Activated naive CD4-positive, alpha-beta T cell treated with anti-CD3 and anti-CD28 coated beads, Interleukin-2, amount 10 ng/mL, durations not matched to agents 7 days and 5 days (primary cell): ENCODE measurements at regions not wholly inside any gene's neighbourhood (a gene's known extent, or its start where the extent isn't known, plus 50 kb on each side); places are given as distances from the start of the nearest gene placed in this dataset.

Source experiments
- CTCF ChIA-PET: fragments of 350-600 bp; sonication (Branson Sonifier 250); formaldehyde crosslinking; loops from one replicate; lab custom pipeline; 2021; ENCODE audit warnings: antibody characterized with exemption; lab: Charles Lee
- DNase-seq: peaks from one replicate; pipeline ENCODE4 v3.0.0-alpha.2; 2020
- H3K27ac Mint-ChIP-seq: one replicate; pipeline ENCODE4 v1.8.0; 2021; ENCODE audit warnings: mild to moderate bottlenecking, moderate library complexity, mixed read lengths
- H3K27me3 Mint-ChIP-seq: one replicate; pipeline ENCODE4 v1.8.0; 2021; ENCODE audit warnings: mild to moderate bottlenecking, mixed read lengths
- H3K36me3 Mint-ChIP-seq: one replicate; pipeline ENCODE4 v1.8.0; 2021; ENCODE audit warnings: mixed read lengths
- H3K4me1 Mint-ChIP-seq: one replicate; pipeline ENCODE4 v1.8.0; 2021; ENCODE audit warnings: mixed read lengths
- H3K4me3 Mint-ChIP-seq: one replicate; pipeline ENCODE4 v1.8.0; 2021; ENCODE audit warnings: mild to moderate bottlenecking, moderate library complexity, mixed read lengths
- H3K9me3 Mint-ChIP-seq: one replicate; pipeline ENCODE4 v1.8.0; 2021; ENCODE audit warnings: mixed read lengths

DNA sequence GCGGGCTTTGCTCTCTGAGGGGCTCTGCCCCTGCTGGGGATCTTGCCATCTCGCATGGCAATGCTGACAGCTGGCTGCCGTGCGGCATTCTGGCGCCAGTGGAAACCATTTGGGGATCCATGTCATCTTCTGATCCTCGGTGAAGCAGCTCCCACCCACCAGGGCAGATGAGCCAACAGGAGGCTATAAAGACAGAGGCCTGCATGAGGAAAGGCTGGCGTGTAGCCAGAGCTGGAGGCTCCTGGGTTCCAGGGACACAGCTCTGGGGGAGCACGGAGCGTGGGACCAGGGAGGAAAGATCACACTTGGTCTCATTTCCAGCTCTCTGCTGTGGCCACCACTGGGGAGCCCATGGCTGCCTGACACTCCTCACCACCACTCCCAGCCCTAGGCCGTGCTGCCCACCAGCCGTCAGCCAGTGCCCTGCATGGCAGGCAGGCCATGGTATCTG lies 145.8 kb downstream of the ZFP36L2 start:
- Mint-ChIP-seq H3K4me3 (no peak overlapping the region), H3K27ac (no peak overlapping the region)
- CTCF ChIA-PET = no interaction called here

DNA sequence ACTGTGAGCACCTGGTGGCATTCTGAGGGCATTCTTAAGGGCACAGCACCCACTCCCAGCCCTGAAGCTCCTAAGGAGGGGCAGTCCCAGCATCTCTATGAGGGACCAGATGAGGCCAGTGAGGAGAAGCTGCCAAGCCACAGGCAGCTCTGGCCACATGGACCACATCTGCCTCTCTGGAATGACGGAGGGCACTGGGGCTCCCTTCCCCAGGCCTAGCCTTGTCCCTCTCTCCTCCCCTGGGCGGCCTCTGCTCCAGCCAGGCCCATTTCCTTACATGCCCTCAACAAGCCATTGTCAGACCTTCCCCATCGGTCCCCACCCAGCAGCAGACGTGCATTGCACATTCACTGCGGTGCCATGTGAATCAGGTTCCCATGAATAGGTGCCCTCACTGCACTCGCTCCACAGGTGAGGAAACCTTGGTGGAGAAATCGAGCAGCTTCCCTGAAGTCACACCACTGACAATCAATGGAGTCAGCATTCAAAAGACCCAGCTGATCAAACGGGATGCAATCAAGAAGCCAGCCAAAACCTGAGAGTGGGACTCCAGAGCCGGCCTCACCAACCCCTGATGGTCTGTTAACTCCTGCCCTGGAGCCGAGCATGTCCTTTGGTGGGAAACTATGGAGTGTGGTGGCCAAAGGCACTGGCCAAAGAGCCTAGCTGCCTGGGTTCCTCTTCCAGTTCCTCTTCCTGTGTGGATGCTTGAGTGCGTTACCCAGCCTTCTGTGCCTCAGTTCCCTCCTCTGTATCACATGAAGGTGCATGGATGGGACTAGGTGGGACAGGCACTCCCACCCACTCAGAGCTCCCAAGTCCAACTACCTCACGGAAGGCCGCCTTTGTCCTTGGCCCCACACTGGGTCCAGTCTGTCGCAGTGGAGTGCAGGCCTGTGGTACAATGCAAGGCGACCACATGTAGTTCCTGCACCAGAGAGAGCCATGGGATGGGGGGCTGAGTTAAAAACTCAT lies 147.3 kb downstream of the ZFP36L2 start:
- H3K36me3 Mint-ChIP-seq = no peaks in the 10 kb centered on the region
- no peak overlapping the region for H3K27ac Mint-ChIP-seq
- peaks cover 8% of the 10 kb centered on the region for H3K4me1 Mint-ChIP-seq
- CTCF ChIA-PET = no interaction called here
- no peaks in the 10 kb centered on the region for H3K9me3 Mint-ChIP-seq
- no peak for DNase-seq
- no peak overlapping the region for H3K4me3 Mint-ChIP-seq
- H3K27me3 Mint-ChIP-seq = peaks cover 11% of the 10 kb centered on the region

More for the DNA sequence above, 145.8 kb downstream of the ZFP36L2 start:
- Mint-ChIP-seq H3K4me1 (peaks cover 10% of the 10 kb centered on the region), H3K36me3 (no peaks in the 10 kb centered on the region), H3K9me3 (no peaks in the 10 kb centered on the region), H3K27me3 (peaks cover 18% of the 10 kb centered on the region)
- DNase-seq = no peak

DNA sequence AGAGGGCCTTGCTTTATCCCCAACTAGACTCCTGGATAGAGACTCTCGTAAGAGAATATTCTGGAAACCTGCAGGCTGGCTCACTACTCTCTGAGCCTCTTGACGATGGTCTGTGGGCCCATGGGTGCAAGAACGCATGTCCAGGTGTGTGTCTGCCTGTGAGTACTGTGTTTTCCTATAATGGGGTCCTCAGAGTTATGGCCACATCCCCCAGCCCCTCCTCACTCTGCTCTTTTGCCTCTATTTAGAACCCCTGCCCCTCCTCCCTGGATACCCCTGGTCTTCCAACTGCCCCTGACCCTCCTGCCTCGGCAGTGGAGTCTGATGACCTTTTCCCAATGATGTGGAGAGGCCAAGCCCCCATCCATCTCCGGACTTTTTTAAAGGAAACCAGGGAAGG lies 148.1 kb downstream of the ZFP36L2 start:
- Mint-ChIP-seq H3K4me1 (peaks cover 8% of the 10 kb centered on the region), H3K36me3 (no peaks in the 10 kb centered on the region), H3K27ac (no peak overlapping the region), H3K4me3 (no peak overlapping the region), H3K27me3 (peaks cover 14% of the 10 kb centered on the region), H3K9me3 (no peaks in the 10 kb centered on the region)
- no peak for DNase-seq
- CTCF ChIA-PET = no interaction called here

DNA sequence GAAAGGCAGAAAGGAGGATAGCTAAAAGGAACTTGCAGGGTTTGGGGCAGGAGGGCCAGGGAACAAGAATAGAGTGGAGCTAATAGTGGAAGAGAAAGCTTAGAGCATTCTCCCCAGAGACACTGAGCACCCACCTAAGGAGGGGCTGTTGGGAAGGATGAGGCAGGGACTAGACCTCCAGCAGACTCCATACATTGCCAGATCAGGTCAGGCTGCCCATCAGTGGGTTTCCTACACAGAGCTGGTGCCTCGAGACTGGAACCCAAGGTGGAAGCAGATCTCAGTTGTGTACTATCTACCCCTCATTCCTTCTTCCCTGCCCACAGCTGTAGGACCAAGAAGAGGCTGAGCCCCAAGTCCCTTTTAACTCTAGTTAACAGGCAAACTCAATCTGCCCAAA lies 148.5 kb downstream of the ZFP36L2 start:
- Mint-ChIP-seq H3K4me1 (peaks cover 8% of the 10 kb centered on the region), H3K4me3 (no peak overlapping the region)
- CTCF ChIA-PET = interaction anchor here (1.2 kb wide), 1 partner anchor 49 kb away, joined by 3 read pairs; no protein-coding TSS in a partner anchor

DNA sequence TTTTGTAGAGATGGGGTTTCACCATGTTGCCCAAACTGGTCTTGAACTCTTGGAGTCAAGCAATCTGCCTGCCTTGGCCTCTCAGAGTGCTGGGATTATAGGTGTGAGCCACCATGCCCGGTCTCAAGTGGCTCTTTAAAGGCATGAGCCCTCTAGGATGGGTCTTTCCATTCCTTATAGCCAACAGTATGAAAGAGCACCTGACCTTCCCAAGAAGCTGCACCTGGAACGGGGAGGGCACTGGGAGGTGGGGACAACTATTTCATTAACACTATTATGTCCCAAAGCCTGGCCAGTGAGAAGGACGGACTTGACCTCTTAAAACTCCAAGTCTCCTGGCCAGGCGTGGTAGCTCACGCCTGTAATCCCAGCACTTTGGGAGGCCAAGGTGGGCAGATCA lies 149.7 kb downstream of the ZFP36L2 start:
- peaks cover 12% of the 10 kb centered on the region for H3K27me3 Mint-ChIP-seq
- CTCF ChIA-PET = interaction anchor here (1.2 kb wide), 1 partner anchor 51 kb away, joined by 3 read pairs; no protein-coding TSS in a partner anchor
- DNase-seq = no peak
- no peak overlapping the region for H3K27ac Mint-ChIP-seq
- no peaks in the 10 kb centered on the region for H3K9me3 Mint-ChIP-seq
- H3K36me3 Mint-ChIP-seq = no peaks in the 10 kb centered on the region
- H3K4me1 Mint-ChIP-seq = peaks cover 8% of the 10 kb centered on the region
- H3K4me3 Mint-ChIP-seq = no peak overlapping the region

More for the DNA sequence above, 148.5 kb downstream of the ZFP36L2 start:
- DNase-seq = no peak
- Mint-ChIP-seq H3K9me3 (no peaks in the 10 kb centered on the region), H3K36me3 (no peaks in the 10 kb centered on the region), H3K27ac (no peak overlapping the region), H3K27me3 (peaks cover 10% of the 10 kb centered on the region)

DNA sequence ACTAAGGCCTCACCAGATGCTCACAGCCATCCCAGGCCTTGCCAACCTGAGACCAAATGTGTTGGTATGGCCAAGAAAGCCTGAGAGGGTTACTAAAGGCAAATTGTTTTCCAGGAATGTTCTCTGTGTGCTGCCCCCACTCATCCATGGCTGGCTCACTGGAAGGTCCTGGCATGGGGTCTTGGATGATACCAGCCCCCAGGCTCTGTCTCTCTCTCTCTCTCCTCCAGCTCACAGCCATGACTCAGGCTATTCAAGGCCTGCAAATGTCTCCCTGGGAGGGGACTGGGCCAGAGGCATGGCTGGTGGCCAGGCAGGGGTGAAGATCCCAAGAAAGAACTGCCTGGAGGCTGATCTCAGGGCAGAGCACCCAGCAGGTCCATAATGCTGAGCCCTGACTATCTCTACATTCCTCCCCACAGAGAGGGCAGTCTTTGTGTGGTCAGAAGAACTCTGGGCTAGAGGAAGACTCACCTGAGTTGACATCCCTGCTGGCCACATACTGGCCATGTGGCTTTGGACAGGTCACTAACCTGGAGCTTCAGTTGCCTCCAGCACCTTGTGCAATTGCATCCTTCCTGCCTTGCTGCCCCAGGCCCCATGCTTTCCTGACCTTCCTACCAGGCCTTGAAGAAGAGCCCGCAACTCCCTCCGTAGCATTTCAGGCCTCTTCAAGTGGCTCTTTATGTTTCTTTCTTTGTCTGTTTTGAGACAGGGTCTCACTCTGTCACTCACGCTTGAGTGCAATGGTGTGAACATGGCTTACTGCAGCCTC lies 150.4 kb downstream of the ZFP36L2 start:
- Mint-ChIP-seq H3K36me3 (no peaks in the 10 kb centered on the region), H3K27me3 (peaks cover 16% of the 10 kb centered on the region), H3K27ac (no peak overlapping the region), H3K9me3 (no peaks in the 10 kb centered on the region), H3K4me1 (peaks cover 8% of the 10 kb centered on the region), H3K4me3 (no peak overlapping the region)
- DNase-seq = no peak
- CTCF ChIA-PET = no interaction called here

DNA sequence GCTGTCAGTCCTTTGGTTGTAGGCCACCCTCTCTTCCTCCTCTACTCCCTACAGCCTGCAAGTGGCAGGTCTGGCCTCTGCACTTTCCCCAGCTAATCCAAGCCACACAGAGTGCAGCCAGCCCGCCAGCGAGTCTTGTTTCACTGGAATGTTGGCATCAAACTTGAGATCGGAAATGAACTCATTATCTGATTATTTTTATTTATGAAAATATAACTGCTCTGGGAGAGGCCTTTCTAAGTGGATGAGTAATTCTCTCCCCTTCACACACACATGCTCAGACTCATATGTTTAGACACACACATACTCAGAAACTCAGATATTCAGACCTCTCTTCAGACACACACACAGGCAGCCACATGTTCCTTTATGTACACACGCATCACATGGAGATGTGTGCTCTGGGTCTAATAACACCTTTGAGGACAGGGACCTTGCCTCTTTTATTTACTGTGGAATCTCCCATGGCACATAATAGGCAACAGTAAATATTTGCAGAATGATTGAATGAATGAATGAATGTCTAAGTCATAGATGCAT lies 151.3 kb downstream of the ZFP36L2 start:
- CTCF ChIA-PET = no interaction called here

DNA sequence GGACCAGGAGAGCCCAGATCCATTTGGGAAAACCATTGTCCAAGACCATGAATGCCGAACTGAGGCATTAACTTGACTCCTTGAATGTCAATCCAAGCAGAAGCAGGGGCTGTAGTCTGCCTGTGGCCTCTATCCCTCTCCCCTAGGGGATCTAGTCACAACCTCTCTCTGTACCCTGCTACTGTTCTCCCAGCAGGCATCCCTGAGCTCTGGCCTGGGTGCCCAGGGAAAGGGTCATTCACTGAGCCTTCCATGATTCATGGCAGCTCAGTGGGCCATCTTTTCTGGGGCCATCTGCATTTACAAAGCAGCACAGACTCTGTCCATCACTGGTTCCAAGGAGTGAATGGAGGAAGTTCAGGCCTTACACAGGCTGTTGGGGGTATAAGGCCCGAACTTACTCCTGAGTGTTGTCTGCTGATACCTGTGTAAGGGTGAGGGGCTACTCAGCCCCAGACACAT lies 151.8 kb downstream of the ZFP36L2 start:
- Mint-ChIP-seq H3K27ac (no peak overlapping the region), H3K9me3 (no peaks in the 10 kb centered on the region), H3K27me3 (peaks cover 18% of the 10 kb centered on the region), H3K36me3 (no peaks in the 10 kb centered on the region), H3K4me1 (peaks cover under 1% of the 10 kb centered on the region), H3K4me3 (no peak overlapping the region)
- DNase-seq = no peak
- CTCF ChIA-PET = no interaction called here

More for the DNA sequence above, 151.3 kb downstream of the ZFP36L2 start:
- no peaks in the 10 kb centered on the region for H3K36me3 Mint-ChIP-seq
- peaks cover 18% of the 10 kb centered on the region for H3K27me3 Mint-ChIP-seq
- H3K27ac Mint-ChIP-seq = no peak overlapping the region
- no peak overlapping the region for H3K4me3 Mint-ChIP-seq
- DNase-seq = no peak
- peaks cover 4% of the 10 kb centered on the region for H3K4me1 Mint-ChIP-seq
- H3K9me3 Mint-ChIP-seq = no peaks in the 10 kb centered on the region

DNA sequence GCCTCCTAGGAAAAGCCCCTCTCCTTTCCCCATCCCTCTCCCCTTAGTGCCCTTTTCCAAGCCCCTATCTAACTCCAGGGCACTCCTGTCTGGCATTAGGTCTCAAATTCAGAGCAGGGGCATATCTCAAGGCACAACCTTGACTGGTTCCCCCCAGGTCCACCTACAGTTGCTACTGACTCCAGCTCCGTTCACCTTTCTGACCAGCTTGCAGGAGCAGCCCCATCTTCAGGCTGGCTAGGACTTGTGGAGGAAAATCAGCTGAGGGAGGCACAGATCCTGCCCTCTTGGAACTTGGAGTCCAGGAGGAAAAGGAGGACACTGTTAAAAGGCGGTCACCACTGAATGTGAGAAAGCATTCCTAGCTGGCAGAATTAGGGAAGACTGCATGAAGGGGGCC lies 152.4 kb downstream of the ZFP36L2 start:
- Mint-ChIP-seq H3K27ac (no peak overlapping the region), H3K4me3 (no peak overlapping the region), H3K36me3 (no peaks in the 10 kb centered on the region), H3K4me1 (no peaks in the 10 kb centered on the region), H3K9me3 (no peaks in the 10 kb centered on the region), H3K27me3 (peaks cover 18% of the 10 kb centered on the region)
- CTCF ChIA-PET = no interaction called here
- peak; percentile 18 for DNase-seq

DNA sequence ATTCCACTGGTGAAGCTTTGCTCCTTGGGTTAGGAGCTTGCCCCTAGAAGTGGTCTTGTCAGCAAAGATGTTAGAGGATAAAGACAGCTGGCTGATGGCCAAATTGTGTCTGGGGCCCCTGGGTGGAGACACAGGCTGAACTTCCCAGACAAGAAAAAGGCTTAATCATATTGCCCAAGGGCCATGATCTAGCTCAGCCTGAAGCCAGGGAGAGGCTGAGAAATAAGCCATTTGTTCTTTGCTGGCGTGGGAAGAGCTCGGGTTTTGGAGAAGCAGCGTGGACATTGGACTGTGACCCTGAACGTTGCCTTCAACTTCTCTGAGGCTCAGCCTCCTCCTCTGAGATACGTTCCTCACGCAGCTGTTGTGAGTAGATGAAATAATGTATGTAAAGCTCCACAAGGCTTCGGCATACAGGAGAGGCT lies 153.0 kb downstream of the ZFP36L2 start:
- CTCF ChIA-PET = interaction anchor here (0.6 kb wide), 1 partner anchor 10 kb away, joined by 3 read pairs; no protein-coding TSS in a partner anchor
- Mint-ChIP-seq H3K4me3 (no peak overlapping the region), H3K9me3 (no peaks in the 10 kb centered on the region), H3K36me3 (no peaks in the 10 kb centered on the region), H3K27ac (no peak overlapping the region), H3K4me1 (no peaks in the 10 kb centered on the region), H3K27me3 (peaks cover 18% of the 10 kb centered on the region)
- peak; percentile 1 for DNase-seq

DNA sequence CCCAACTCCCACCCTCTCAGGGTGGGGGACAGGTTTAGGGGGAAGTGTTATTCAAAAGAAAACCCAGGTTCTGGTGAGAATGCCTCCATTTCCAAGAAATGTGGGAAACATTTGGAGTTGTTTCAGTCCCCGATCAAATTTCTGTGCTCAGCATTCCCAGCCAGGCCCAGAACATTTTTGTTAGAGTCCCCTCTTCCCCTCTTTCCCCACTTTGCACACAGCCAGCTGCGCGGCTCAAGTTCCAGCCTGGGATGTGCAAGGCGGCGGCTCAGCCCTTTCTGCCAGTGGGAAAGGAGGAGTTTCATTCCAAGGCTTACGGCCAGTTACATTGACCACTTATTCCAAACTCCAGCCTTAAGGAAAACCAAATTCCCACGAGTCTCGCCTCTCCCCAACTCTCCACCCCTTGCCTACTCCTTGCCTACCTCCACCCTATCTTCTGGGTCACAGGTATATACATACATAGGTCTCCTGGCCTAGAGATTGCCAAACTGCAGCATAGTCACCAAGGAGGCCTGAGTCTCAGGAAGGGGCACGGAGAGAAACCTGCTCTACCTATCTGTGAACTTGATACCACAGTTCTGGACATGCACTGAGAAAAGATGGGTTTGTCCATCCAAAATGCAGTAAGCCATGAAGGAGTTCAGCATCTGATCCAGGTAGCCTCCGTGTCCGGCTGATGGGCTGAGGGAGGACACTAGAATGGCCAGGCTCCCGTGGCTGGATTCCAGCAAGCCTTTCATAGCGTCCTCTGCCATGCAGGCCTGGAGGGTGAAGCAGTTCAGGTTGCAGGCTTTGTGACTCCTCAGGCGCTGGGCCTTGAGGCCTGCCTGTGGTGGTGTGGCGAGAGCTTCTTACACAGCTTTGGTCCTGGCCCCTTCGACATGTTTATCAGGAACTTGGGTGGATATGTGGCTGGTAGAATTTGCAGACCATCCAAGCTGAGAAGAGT lies 154.5 kb downstream of the ZFP36L2 start:
- Mint-ChIP-seq H3K4me1 (no peaks in the 10 kb centered on the region), H3K27ac (no peak overlapping the region), H3K9me3 (no peaks in the 10 kb centered on the region), H3K4me3 (no peak overlapping the region), H3K36me3 (no peaks in the 10 kb centered on the region), H3K27me3 (peaks cover 19% of the 10 kb centered on the region)
- CTCF ChIA-PET = no interaction called here
- no peak for DNase-seq

DNA sequence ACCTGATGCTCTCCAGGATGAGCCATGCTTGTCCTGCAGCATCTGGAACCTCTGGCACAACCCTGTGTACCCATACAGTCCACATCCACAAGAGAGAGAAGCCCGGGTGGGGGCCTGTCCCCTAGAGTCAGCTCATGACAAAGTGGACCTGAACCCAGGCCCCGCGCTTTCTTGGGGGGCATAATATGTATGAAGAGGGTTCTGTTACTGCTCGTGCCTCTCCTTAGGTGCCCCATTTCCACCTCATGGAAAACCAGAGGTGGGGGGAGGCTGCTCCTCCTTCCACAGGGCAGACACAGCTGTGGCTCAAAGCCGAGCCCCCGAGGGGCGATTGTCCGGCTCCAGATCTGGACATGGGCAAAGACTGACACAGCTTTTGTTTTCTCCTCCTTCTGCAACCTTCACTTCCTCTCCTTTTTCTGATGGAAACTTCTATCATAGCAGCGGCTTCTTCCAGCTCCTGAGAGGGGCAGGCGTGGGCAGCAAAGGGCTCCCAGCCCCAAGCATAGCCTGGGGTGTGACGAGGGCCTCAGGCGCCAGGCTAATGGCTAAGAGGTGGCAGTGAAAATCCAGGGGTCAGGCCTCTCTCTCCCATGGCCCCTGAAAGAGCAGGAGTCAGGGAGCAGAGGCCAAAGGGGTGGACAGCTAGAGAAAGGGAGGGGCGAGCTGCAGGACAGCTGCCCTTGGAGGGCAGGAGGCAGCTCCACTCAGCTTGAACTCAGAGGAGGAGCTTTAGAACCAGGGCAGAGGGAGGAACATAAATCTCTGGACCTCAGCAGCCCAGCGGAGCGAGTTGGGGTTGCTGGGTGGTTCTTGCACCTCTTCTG lies 155.5 kb downstream of the ZFP36L2 start:
- Mint-ChIP-seq H3K4me1 (no peaks in the 10 kb centered on the region), H3K27me3 (peaks cover 25% of the 10 kb centered on the region), H3K27ac (no peak overlapping the region), H3K36me3 (no peaks in the 10 kb centered on the region), H3K9me3 (no peaks in the 10 kb centered on the region), H3K4me3 (no peak overlapping the region)
- CTCF ChIA-PET = no interaction called here
- DNase-seq = peak; percentile 1
